ENCODE measurements at regions not wholly inside any gene's neighbourhood (a gene's known extent, or its start where the extent isn't known, plus 50 kb on each side); places are given as distances from the start of the nearest gene placed in this dataset.

- TF ChIP-seq, protein P1, sequence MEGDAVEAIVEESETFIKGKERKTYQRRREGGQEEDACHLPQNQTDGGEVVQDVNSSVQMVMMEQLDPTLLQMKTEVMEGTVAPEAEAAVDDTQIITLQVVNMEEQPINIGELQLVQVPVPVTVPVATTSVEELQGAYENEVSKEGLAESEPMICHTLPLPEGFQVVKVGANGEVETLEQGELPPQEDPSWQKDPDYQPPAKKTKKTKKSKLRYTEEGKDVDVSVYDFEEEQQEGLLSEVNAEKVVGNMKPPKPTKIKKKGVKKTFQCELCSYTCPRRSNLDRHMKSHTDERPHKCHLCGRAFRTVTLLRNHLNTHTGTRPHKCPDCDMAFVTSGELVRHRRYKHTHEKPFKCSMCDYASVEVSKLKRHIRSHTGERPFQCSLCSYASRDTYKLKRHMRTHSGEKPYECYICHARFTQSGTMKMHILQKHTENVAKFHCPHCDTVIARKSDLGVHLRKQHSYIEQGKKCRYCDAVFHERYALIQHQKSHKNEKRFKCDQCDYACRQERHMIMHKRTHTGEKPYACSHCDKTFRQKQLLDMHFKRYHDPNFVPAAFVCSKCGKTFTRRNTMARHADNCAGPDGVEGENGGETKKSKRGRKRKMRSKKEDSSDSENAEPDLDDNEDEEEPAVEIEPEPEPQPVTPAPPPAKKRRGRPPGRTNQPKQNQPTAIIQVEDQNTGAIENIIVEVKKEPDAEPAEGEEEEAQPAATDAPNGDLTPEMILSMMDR (IDR thresholded peaks at IDR 0.05) = no peak
- no peak for TF ChIP-seq EZH2 (IDR thresholded peaks at IDR 0.05; ENCODE audit: borderline replicate concordance, insufficient read depth, low read depth, low read length, poor library complexity, severe bottlenecking)
Observed at GRCh38 chr2:12805033-12805432, 88.3 kb downstream of the TRIB2 start.

Measured in B cell (primary cell).